ENCODE measurements at regions not wholly inside any gene's neighbourhood (a gene's known extent, or its start where the extent isn't known, plus 50 kb on each side); places are given as distances from the start of the nearest gene placed in this dataset.

DNA sequence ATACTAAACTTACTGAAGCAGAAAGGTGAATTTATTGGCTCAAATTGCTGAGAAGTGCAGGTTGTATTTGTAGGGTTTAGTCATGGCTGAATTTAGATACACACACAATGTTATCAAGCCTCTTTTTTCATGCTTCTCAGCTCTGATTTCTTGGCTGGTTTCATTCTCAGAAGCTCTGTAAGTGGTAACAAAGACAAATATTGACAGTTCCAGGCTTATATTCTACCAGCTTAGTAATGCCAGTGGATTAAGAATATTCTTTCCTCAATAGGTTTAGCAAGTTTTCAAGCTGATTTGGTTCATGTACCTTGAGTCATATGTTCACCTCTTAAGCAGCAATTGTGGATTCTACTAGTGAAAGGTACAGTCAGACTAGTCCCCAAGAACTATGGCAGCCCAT, 52.1 kb upstream of the PKIB start:
- Histone ChIP-seq H2AFZ (ENCODE audit: low read length) (no peak overlapping the region), H3K9ac (ENCODE audit: low read length) (no peak overlapping the region), H3K27me3 (ENCODE audit: low read length) (no peaks in the 10 kb centered on the region), H3K36me3 (ENCODE audit: low read depth, low read length) (no peaks in the 10 kb centered on the region), H3K4me1 (ENCODE audit: insufficient read depth, low read length) (no peaks in the 10 kb centered on the region), H3F3A (ENCODE audit: low read length, unreplicated experiment) (no peaks in the 10 kb centered on the region), H3K79me2 (ENCODE audit: low read length) (no peaks in the 10 kb centered on the region), H3K4me3 (ENCODE audit: low read length) (no peak overlapping the region), H4K20me1 (ENCODE audit: low read length) (no peaks in the 10 kb centered on the region), H3K27ac (ENCODE audit: low read length) (no peak overlapping the region), H3K9me3 (ENCODE audit: low read length) (no peaks in the 10 kb centered on the region), H3K4me2 (ENCODE audit: low read length) (no peak overlapping the region), H3K9me2 (replicated peaks; ENCODE audit: low read length) (no peaks in the 10 kb centered on the region)
- DNase-seq (no peak), ATAC-seq (no peak)
- ChIA-PET POLR2A (ENCODE audit: unreplicated experiment) (no interaction called here), CTCF (no interaction called here)
- TF ChIP-seq, protein P1, sequence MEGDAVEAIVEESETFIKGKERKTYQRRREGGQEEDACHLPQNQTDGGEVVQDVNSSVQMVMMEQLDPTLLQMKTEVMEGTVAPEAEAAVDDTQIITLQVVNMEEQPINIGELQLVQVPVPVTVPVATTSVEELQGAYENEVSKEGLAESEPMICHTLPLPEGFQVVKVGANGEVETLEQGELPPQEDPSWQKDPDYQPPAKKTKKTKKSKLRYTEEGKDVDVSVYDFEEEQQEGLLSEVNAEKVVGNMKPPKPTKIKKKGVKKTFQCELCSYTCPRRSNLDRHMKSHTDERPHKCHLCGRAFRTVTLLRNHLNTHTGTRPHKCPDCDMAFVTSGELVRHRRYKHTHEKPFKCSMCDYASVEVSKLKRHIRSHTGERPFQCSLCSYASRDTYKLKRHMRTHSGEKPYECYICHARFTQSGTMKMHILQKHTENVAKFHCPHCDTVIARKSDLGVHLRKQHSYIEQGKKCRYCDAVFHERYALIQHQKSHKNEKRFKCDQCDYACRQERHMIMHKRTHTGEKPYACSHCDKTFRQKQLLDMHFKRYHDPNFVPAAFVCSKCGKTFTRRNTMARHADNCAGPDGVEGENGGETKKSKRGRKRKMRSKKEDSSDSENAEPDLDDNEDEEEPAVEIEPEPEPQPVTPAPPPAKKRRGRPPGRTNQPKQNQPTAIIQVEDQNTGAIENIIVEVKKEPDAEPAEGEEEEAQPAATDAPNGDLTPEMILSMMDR (conservative IDR thresholded peaks at IDR 0.05; ENCODE audit: low read depth, low read length) = no peak
- TF ChIP-seq EZH2phosphoT487 (IDR thresholded peaks at IDR 0.05; ENCODE audit: borderline replicate concordance, low read length) = no peak
- TF ChIP-seq EZH2 (IDR thresholded peaks at IDR 0.05; ENCODE audit: low read length, unreplicated experiment) = no peak
- BruUV-seq (replicated peaks) = no TSS peak
- intact Hi-C loops (cut with micrococcal nuclease) = no loop called here
